NCI-H226 (cell line): ENCODE measurements at regions not wholly inside any gene's neighbourhood (a gene's known extent, or its start where the extent isn't known, plus 50 kb on each side); places are given as distances from the start of the nearest gene placed in this dataset.

Experiments used
- DNase-seq: peaks from one replicate; pipeline ENCODE4 v3.0.0-alpha.2; 2015

DNA sequence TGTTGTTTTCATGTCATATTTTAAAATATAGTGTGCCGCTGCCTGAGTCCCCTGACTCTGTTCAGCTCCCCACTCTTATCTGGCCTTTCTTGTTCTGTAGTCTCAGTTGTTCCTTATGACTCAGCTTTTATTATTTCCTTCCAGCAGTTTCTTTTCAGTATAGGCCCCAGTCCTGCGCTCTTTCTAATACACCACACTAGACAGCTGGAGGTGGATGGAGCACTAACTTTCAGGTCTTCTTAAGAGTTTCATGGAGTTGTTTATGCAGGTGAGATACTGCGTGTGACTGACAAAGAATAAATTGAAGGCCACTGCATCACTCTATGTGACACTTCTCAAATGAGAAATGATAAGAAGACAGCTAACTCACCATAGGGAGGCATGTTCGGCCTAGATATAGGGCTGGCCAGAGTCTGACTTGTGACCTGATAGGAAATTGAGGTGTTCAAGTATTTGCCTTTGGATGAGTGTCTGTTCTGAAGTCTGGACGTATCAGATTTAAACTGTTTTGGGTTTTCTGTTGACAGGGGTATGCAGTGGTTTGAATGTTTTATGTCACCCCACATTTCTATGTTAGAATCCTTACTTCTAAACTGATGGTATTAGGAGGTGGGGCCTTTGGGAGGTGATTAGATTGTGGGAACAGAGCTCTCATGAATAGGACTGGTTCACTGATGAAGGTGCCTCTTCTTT lies 60.8 kb upstream of the CLMN start:
- no peak for DNase-seq

DNA sequence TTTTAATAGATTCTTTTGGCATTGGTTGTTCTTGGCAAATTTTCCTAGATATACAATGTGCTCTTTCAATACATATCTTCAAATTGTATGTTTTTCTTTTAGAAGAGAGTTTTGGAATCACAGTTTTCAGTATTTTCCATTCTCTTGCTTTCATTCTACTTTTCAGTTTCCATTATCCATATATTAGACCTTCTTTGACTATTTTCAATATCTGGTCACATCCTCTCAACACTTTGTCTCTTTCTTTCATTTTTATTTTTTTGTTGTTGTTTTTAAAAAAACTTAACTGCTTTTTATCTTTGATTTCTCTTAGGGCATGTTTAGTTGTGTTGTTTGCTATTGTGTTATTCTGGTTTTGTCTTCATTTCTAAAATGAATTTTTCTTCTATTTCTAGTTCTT lies 59.9 kb upstream of the CLMN start:
- DNase-seq = no peak

DNA sequence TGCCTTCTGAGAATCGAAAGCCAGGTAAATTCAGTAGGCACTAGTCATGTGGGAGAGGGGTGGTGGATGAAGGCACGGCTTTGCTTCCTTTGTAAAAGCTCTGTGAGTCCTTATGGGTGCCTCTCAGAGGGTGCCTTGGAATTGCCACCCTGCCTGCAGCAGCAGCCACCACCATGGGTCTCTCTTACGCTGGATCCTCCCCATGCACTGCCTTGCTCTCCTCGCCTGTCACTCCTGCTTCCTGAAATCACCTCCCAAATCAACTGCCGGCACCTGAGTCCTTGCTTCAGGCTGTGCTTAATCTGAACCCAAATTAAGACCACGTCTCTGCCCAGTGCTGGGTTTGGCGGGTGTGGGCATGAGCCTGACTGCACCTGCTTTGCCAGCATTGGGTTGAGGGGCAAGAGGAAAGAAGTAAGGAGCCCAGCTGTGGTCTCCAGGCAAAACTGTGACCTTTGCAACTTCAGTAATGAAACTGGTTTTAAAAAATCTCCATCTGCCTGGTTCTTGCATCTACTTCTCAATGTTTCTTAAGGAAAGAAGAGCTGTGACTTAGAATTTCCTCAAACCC lies 55.9 kb upstream of the CLMN start:
- no peak for DNase-seq

DNA sequence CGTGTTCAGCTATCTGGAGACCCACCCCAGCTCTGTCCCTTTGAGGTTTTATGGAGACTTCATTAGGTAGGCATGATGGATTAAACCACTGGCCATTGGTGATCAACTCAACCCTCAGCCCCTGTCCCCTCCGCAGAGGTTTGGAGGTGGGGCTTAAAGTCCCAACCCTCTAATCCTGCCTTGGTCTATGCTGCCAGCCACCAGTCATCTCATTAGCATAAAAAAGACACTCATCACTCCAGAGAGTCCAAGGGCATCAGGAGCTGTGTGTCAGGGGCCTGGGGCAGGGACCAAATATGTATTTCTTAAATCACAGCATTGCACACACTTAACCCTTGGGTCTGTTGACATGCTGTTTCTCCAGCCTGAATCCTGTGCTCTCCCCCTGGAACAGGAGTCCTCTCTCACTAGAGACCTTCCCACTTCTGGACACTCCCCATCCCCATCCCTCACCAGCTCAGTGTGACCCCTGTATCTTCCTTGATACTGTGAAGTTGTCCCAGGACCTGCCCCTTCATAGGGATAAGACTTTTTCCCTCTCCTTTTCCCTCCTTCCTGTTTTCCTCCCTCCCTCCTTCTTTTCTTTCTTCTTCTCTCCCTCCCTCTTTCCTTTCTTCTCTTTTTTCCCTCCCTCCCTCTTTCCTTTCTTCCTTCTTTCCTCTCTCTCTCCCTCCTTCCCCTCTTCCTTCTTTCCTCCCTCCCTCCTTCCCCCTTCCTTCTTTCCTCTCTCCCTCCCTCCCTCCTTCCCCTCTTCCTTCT lies 54.7 kb upstream of the CLMN start:
- no peak for DNase-seq

GRCh38 chr14:95370076-95370475 lies 50.4 kb upstream of the CLMN start:
- no peak for DNase-seq
